ENCODE measurements at regions not wholly inside any gene's neighbourhood (a gene's known extent, or its start where the extent isn't known, plus 50 kb on each side); places are given as distances from the start of the nearest gene placed in this dataset.

DNA sequence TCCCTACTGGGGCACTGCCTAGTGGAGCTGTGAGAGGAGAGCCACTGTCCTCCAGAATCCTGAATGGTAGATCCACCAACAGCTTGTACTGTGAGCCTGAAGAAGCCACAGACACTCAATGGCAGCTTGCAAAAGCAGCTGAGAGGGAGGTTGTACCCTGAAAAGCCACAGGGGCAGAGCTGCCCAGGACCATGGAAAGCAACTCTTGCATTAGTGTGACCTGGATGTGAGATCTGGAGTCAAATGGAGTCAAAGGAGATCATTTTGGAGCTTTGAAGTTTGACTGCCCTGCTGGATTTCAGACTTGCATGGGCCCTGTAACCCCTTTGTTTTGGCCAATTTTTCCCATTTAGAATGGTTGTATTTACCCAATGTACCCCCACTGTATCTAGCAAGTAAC is 871.4 kb upstream of the PRMT6 start:
- TF ChIP-seq, protein P1, sequence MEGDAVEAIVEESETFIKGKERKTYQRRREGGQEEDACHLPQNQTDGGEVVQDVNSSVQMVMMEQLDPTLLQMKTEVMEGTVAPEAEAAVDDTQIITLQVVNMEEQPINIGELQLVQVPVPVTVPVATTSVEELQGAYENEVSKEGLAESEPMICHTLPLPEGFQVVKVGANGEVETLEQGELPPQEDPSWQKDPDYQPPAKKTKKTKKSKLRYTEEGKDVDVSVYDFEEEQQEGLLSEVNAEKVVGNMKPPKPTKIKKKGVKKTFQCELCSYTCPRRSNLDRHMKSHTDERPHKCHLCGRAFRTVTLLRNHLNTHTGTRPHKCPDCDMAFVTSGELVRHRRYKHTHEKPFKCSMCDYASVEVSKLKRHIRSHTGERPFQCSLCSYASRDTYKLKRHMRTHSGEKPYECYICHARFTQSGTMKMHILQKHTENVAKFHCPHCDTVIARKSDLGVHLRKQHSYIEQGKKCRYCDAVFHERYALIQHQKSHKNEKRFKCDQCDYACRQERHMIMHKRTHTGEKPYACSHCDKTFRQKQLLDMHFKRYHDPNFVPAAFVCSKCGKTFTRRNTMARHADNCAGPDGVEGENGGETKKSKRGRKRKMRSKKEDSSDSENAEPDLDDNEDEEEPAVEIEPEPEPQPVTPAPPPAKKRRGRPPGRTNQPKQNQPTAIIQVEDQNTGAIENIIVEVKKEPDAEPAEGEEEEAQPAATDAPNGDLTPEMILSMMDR (IDR thresholded peaks at IDR 0.05) = no peak
- TF ChIP-seq POLR2A (IDR thresholded peaks at IDR 0.05) = no peak

Data from testis (tissue), 2 donors.